ENCODE measurements at regions not wholly inside any gene's neighbourhood (a gene's known extent, or its start where the extent isn't known, plus 50 kb on each side); places are given as distances from the start of the nearest gene placed in this dataset.

DNA sequence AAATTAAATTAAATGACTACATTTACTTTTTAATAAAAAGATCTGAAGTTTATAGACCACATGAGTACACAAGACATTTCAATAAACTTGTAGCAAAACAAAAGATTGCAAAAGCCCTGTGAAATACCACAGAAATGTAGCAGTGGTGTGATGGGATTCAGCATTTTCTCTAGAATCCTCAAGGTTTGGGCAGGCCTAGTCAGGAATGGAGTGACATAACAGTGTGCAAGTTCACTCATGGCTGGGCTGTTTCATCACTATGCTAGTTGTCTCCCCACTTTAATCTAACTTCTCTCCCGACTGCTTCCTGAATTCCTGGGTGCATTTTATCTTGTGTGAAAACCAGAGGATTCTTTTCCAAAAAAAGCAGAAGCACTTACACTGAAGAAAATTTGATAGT, 1089.9 kb upstream of the DDX18 start:
- Histone ChIP-seq H3K9me3 (ENCODE audit: control insufficient read depth in 2 of 2, low read length in 2 of 2) (peaks cover 0 to 6% of the 10 kb centered on the region in 2 experiments), H3K4me3 (ENCODE audit: low read depth, low read length) (no peak overlapping the region), H3K36me3 (ENCODE audit: control insufficient read depth, insufficient read depth, low read length) (no peaks in the 10 kb centered on the region), H3K4me1 (ENCODE audit: control insufficient read depth, insufficient read depth, low read length, poor library complexity, severe bottlenecking) (no peaks in the 10 kb centered on the region), H3K27ac (ENCODE audit: insufficient read depth, low read length, poor library complexity, severe bottlenecking) (no peak overlapping the region), H3K27me3 (ENCODE audit: control insufficient read depth, insufficient read depth, low read length) (no peaks in the 10 kb centered on the region)
- ATAC-seq (ENCODE audit: low read depth in 2 of 2) (no peak), DNase-seq (no peak)
- Mint-ChIP-seq H3K27me3 (no peaks in the 10 kb centered on the region), H3K36me3 (no peaks in the 10 kb centered on the region), H3K4me3 (no peak overlapping the region), H3K4me1 (no peaks in the 10 kb centered on the region), H3K9me3 (peaks cover 0 to 41% (median 4%) of the 10 kb centered on the region in 7 donors), H3K27ac (no peak overlapping the region)

DNA sequence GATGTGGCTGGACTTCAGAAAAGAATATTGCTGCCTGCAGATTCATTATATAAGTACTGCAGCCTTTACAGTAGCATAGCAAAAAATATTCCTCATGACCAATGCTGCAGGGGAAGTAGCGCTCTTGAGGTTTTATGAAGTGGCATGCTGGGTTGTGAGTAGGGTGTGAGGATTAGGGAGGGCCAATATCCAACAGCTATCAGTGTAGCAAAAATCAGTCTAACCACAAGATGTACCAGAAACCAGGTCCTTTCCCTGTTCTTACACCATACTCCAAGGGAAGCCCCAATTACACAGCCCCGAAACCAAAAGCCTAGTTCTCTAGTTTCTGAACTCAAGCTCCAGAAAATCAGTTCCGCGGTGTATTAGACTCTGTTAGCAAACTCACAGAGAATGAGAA, 1082.2 kb upstream of the DDX18 start:
- Histone ChIP-seq H3K4me3 (ENCODE audit: low read depth, low read length) (no peak overlapping the region), H3K27ac (ENCODE audit: insufficient read depth, low read length, poor library complexity, severe bottlenecking) (no peak overlapping the region), H3K4me1 (ENCODE audit: control insufficient read depth, insufficient read depth, low read length, poor library complexity, severe bottlenecking) (no peaks in the 10 kb centered on the region), H3K36me3 (ENCODE audit: control insufficient read depth, insufficient read depth, low read length) (no peaks in the 10 kb centered on the region), H3K9me3 (ENCODE audit: control insufficient read depth in 2 of 2, low read length in 2 of 2) (peaks cover 0 to 3% of the 10 kb centered on the region in 2 experiments), H3K27me3 (ENCODE audit: control insufficient read depth, insufficient read depth, low read length) (no peaks in the 10 kb centered on the region)
- Mint-ChIP-seq H3K9me3 (peaks cover 0 to 17% (median 3%) of the 10 kb centered on the region in 7 donors), H3K27ac (no peak overlapping the region), H3K36me3 (no peaks in the 10 kb centered on the region), H3K27me3 (no peaks in the 10 kb centered on the region), H3K4me3 (no peak overlapping the region), H3K4me1 (no peaks in the 10 kb centered on the region)
- DNase-seq (no peak), ATAC-seq (ENCODE audit: low read depth in 2 of 2) (no peak)

DNA sequence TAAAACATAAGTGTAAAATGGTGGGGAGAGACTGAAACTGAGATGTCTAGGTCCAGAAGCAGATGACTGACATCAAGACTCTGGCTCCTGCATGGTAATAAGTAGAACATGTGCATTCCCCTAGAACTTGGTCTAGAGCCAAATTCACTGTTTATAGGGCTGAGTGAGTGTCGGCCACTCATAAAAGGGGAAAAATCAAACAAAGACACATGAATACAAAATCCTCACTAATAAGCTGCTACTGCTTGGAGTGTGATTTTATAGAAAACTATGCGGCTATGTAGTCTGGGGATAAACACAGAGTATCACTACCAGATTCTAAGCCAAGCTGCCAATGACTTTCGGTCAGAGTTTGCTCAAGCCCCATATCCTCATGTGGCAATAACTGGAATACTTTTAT, 1080.8 kb upstream of the DDX18 start:
- Mint-ChIP-seq H3K27me3 (no peaks in the 10 kb centered on the region), H3K36me3 (no peaks in the 10 kb centered on the region), H3K9me3 (peaks cover 0 to 10% (median 3%) of the 10 kb centered on the region in 7 donors), H3K27ac (no peak overlapping the region), H3K4me1 (no peaks in the 10 kb centered on the region), H3K4me3 (no peak overlapping the region)
- Histone ChIP-seq H3K4me1 (ENCODE audit: control insufficient read depth, insufficient read depth, low read length, poor library complexity, severe bottlenecking) (no peaks in the 10 kb centered on the region), H3K9me3 (ENCODE audit: control insufficient read depth in 2 of 2, low read length in 2 of 2) (peaks cover 0 to 1% of the 10 kb centered on the region in 2 experiments), H3K27ac (ENCODE audit: insufficient read depth, low read length, poor library complexity, severe bottlenecking) (no peak overlapping the region), H3K36me3 (ENCODE audit: control insufficient read depth, insufficient read depth, low read length) (no peaks in the 10 kb centered on the region), H3K4me3 (ENCODE audit: low read depth, low read length) (no peak overlapping the region), H3K27me3 (ENCODE audit: control insufficient read depth, insufficient read depth, low read length) (no peaks in the 10 kb centered on the region)
- ATAC-seq (ENCODE audit: low read depth in 2 of 2): no peak
- no peak for DNase-seq

GRCh38 chr2:116737951-116738350, 1076.5 kb upstream of the DDX18 start:
- H3K4me3 ChIP-seq (ENCODE audit: low read depth, low read length): no peak overlapping the region
- Mint-ChIP-seq H3K4me1 (no peaks in the 10 kb centered on the region), H3K36me3 (no peaks in the 10 kb centered on the region), H3K9me3 (peaks cover 0 to 11% (median 1%) of the 10 kb centered on the region in 7 donors), H3K4me3 (no peak overlapping the region), H3K27me3 (no peaks in the 10 kb centered on the region), H3K27ac (no peak overlapping the region)
- no peaks in the 10 kb centered on the region for H3K9me3 ChIP-seq (ENCODE audit: control insufficient read depth in 2 of 2, low read length in 2 of 2)
- ATAC-seq (ENCODE audit: low read depth in 2 of 2) (no peak), DNase-seq (no peak)
- H3K27me3 ChIP-seq (ENCODE audit: control insufficient read depth, insufficient read depth, low read length): no peaks in the 10 kb centered on the region
- no peaks in the 10 kb centered on the region for H3K4me1 ChIP-seq (ENCODE audit: control insufficient read depth, insufficient read depth, low read length, poor library complexity, severe bottlenecking)
- H3K36me3 ChIP-seq (ENCODE audit: control insufficient read depth, insufficient read depth, low read length): no peaks in the 10 kb centered on the region
- no peak overlapping the region for H3K27ac ChIP-seq (ENCODE audit: insufficient read depth, low read length, poor library complexity, severe bottlenecking)

- Histone ChIP-seq H3K9me3 (ENCODE audit: control insufficient read depth in 2 of 2, low read length in 2 of 2) (peaks cover 0 to 5% of the 10 kb centered on the region in 2 experiments), H3K36me3 (ENCODE audit: control insufficient read depth, insufficient read depth, low read length) (no peaks in the 10 kb centered on the region), H3K27ac (ENCODE audit: insufficient read depth, low read length, poor library complexity, severe bottlenecking) (no peak overlapping the region), H3K27me3 (ENCODE audit: control insufficient read depth, insufficient read depth, low read length) (no peaks in the 10 kb centered on the region), H3K4me1 (ENCODE audit: control insufficient read depth, insufficient read depth, low read length, poor library complexity, severe bottlenecking) (no peaks in the 10 kb centered on the region), H3K4me3 (ENCODE audit: low read depth, low read length) (no peak overlapping the region)
- Mint-ChIP-seq H3K36me3 (no peaks in the 10 kb centered on the region), H3K9me3 (peaks cover 0 to 6% (median 0%) of the 10 kb centered on the region in 7 donors), H3K4me1 (no peaks in the 10 kb centered on the region), H3K27ac (no peak overlapping the region), H3K27me3 (no peaks in the 10 kb centered on the region), H3K4me3 (no peak overlapping the region)
- no peak for DNase-seq
- ATAC-seq (ENCODE audit: low read depth in 2 of 2): no peak
Measured at GRCh38 chr2:116747103-116747502, 1067.4 kb upstream of the DDX18 start.

- Mint-ChIP-seq H3K27ac (no peak overlapping the region), H3K4me3 (no peak overlapping the region)
Measured at GRCh38 chr2:116749994-116750393, 1064.5 kb upstream of the DDX18 start.

DNA sequence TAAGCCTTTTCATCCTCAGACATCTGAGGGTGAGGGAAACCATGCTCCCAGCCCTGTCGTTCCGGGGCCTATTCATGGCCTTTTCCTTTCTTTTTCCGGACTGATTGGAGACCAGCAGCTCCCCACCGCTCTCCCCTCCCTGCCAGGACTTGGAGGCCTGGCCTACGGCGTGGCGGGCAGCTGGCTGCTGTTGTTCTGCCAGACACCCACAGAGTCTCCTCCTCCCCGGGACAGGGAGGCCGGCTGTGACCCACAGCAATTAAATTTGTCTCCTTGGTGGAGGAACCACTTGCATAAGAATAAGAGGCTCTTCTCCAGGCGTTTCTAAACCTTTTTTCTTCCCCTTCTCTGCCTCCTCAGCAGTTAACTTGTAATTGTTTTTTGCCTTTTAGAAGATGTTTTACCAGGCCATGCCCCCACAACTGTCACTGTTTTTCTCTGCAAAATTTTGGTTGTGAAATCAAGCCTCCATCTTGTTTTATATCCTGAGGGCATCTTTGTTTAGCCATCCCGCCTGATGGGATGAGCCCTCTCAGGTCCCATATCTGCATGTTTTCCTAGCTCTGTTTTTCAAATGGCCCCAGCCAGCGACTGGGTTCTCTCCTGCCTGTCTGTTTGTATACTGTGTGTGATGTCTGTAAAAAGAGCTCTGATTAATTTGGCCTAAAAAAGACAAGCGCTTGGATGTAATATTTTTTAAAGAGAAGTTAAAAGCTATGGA, 1060.0 kb upstream of the DDX18 start:
- H3K4me3 ChIP-seq (ENCODE audit: low read depth, low read length): no peak overlapping the region
- H3K27me3 ChIP-seq (ENCODE audit: control insufficient read depth, insufficient read depth, low read length): no peaks in the 10 kb centered on the region
- ATAC-seq (ENCODE audit: low read depth in 2 of 2) (no peak), DNase-seq (no peak)
- peaks cover 5% of the 10 kb centered on the region in 2 experiments for H3K9me3 ChIP-seq (ENCODE audit: control insufficient read depth in 2 of 2, low read length in 2 of 2)
- Mint-ChIP-seq H3K9me3 (peaks cover 0 to 7% (median 4%) of the 10 kb centered on the region in 7 donors), H3K4me3 (no peak overlapping the region), H3K4me1 (no peaks in the 10 kb centered on the region), H3K36me3 (no peaks in the 10 kb centered on the region), H3K27ac (no peak overlapping the region), H3K27me3 (no peaks in the 10 kb centered on the region)
- H3K27ac ChIP-seq (ENCODE audit: insufficient read depth, low read length, poor library complexity, severe bottlenecking): no peak overlapping the region
- no peaks in the 10 kb centered on the region for H3K36me3 ChIP-seq (ENCODE audit: control insufficient read depth, insufficient read depth, low read length)
- no peaks in the 10 kb centered on the region for H3K4me1 ChIP-seq (ENCODE audit: control insufficient read depth, insufficient read depth, low read length, poor library complexity, severe bottlenecking)

More at GRCh38 chr2:116749994-116750393, 1064.5 kb upstream of the DDX18 start:
- DNase-seq (no peak), ATAC-seq (ENCODE audit: low read depth in 2 of 2) (no peak)
- Histone ChIP-seq H3K9me3 (ENCODE audit: control insufficient read depth in 2 of 2, low read length in 2 of 2) (peaks cover 5% of the 10 kb centered on the region in 2 experiments), H3K27me3 (ENCODE audit: control insufficient read depth, insufficient read depth, low read length) (no peaks in the 10 kb centered on the region), H3K27ac (ENCODE audit: insufficient read depth, low read length, poor library complexity, severe bottlenecking) (no peak overlapping the region), H3K4me3 (ENCODE audit: low read depth, low read length) (no peak overlapping the region), H3K4me1 (ENCODE audit: control insufficient read depth, insufficient read depth, low read length, poor library complexity, severe bottlenecking) (no peaks in the 10 kb centered on the region), H3K36me3 (ENCODE audit: control insufficient read depth, insufficient read depth, low read length) (no peaks in the 10 kb centered on the region)
- Mint-ChIP-seq H3K27me3 (no peaks in the 10 kb centered on the region), H3K36me3 (no peaks in the 10 kb centered on the region), H3K4me1 (no peaks in the 10 kb centered on the region), H3K9me3 (peaks cover 0 to 4% (median 0%) of the 10 kb centered on the region in 7 donors)

- Histone ChIP-seq H3K9me3 (ENCODE audit: control insufficient read depth in 2 of 2, low read length in 2 of 2) (no peaks in the 10 kb centered on the region), H3K4me3 (ENCODE audit: low read depth, low read length) (no peak overlapping the region), H3K36me3 (ENCODE audit: control insufficient read depth, insufficient read depth, low read length) (no peaks in the 10 kb centered on the region), H3K4me1 (ENCODE audit: control insufficient read depth, insufficient read depth, low read length, poor library complexity, severe bottlenecking) (no peaks in the 10 kb centered on the region), H3K27me3 (ENCODE audit: control insufficient read depth, insufficient read depth, low read length) (no peaks in the 10 kb centered on the region), H3K27ac (ENCODE audit: insufficient read depth, low read length, poor library complexity, severe bottlenecking) (no peak overlapping the region)
- Mint-ChIP-seq H3K36me3 (no peaks in the 10 kb centered on the region), H3K4me1 (no peaks in the 10 kb centered on the region), H3K27me3 (no peaks in the 10 kb centered on the region), H3K4me3 (no peak overlapping the region), H3K27ac (no peak overlapping the region), H3K9me3 (peaks cover 4 to 13% (median 6%) of the 10 kb centered on the region in 7 donors)
- no peak for ATAC-seq (ENCODE audit: low read depth in 2 of 2)
- DNase-seq: no peak
Measured at GRCh38 chr2:116761864-116762263, 1052.6 kb upstream of the DDX18 start.
